GM12878 (cell line): ENCODE measurements at regions not wholly inside any gene's neighbourhood (a gene's known extent, or its start where the extent isn't known, plus 50 kb on each side); places are given as distances from the start of the nearest gene placed in this dataset.

Experiments
- ATF3 ChIP-seq: IDR thresholded peaks from 2 replicates; pipeline ENCODE4 v1.6.1; 2011; ENCODE audit warnings: low read depth, mild to moderate bottlenecking, low read length, moderate library complexity, borderline replicate concordance; ENCODE audit errors: extremely low read depth
- CHD2 ChIP-seq: IDR thresholded peaks from 2 replicates; pipeline ENCODE4 v1.6.1; 2011; ENCODE audit warnings: low read depth, low read length, improper control_type of control experiment, borderline replicate concordance
- CREM ChIP-seq: IDR thresholded peaks from 2 replicates; pipeline ENCODE4 v1.6.1; 2014; ENCODE audit warnings: antibody characterized with exemption, low read depth
- CTCF ChIP-seq, 3 experiments: IDR thresholded peaks in 2 of 3; conservative IDR thresholded peaks in 1 of 3; 2 replicates each; pipeline ENCODE4 v1.5.1; 2011; ENCODE audit warnings: low read depth in 3 of 3, low read length in 3 of 3, mild to moderate bottlenecking in 3 of 3, control low read depth in 2 of 3, moderate library complexity in 2 of 3, inconsistent platforms in 1 of 3, mixed read lengths in 1 of 3; ENCODE audit not compliant: control insufficient read depth in 2 of 3, insufficient read depth in 1 of 3; ENCODE audit errors: extremely low read depth in 1 of 3
- EZH2 ChIP-seq: IDR thresholded peaks from 2 replicates; pipeline ENCODE4 v1.6.1; 2012; ENCODE audit warnings: low read depth, mild to moderate bottlenecking, control low read depth, inconsistent platforms, low read length, borderline replicate concordance; ENCODE audit not compliant: control insufficient read depth
- FOXK2 ChIP-seq: fragments of 450-650 bp; IDR thresholded peaks from 2 replicates; pipeline ENCODE4 v1.6.1; 2017; ENCODE audit warnings: mild to moderate bottlenecking, moderate library complexity
- GABPA ChIP-seq: IDR thresholded peaks from 2 replicates; pipeline ENCODE4 v1.6.1; 2014; ENCODE audit warnings: antibody characterized with exemption, low read depth, mild to moderate bottlenecking, inconsistent platforms
- MXI1 ChIP-seq: fragments of 150-350 bp; IDR thresholded peaks from 2 replicates; pipeline ENCODE4 v1.6.1; 2011; ENCODE audit warnings: low read depth, mild to moderate bottlenecking, inconsistent platforms, low read length, improper control_type of control experiment
- POLR2A ChIP-seq: IDR thresholded peaks from 2 replicates; pipeline ENCODE4 v1.6.1; 2011; ENCODE audit warnings: low read depth, mild to moderate bottlenecking, low read length
- SIX5 ChIP-seq: IDR thresholded peaks from 2 replicates; pipeline ENCODE4 v1.6.1; 2011; ENCODE audit warnings: mild to moderate bottlenecking, low read depth, low read length, moderate library complexity; ENCODE audit not compliant: severe bottlenecking
- SKIL ChIP-seq: fragments of 450-650 bp; IDR thresholded peaks from 2 replicates; pipeline ENCODE4 v1.6.1; 2017; ENCODE audit warnings: mild to moderate bottlenecking, low read depth, inconsistent platforms; ENCODE audit not compliant: poor library complexity, severe bottlenecking
- TAF1 ChIP-seq: IDR thresholded peaks from 2 replicates; pipeline ENCODE4 v1.6.1; 2011; ENCODE audit warnings: mild to moderate bottlenecking, low read depth, low read length, borderline replicate concordance
- YBX1 ChIP-seq: fragments of 450-650 bp; IDR thresholded peaks from 2 replicates; pipeline ENCODE4 v1.6.1; 2016; ENCODE audit warnings: antibody characterized with exemption

GRCh38 chr6:8705435-8706020 is 270.2 kb upstream of the SLC35B3 start:
- TF ChIP-seq GABPA (no peak), SIX5 (no peak), CREM (no peak), FOXK2 (no peak), CTCF (IDR thresholded peaks at IDR 0.05 in 2 of 3, conservative IDR thresholded peaks at IDR 0.05 in 1 of 3; ENCODE audit: control insufficient read depth in 2 of 3, extremely low read depth in 1 of 3, insufficient read depth in 1 of 3, low read depth in 3 of 3, low read length in 3 of 3) (no peak), YBX1 (no peak), POLR2A (no peak), ATF3 (no peak), MXI1 (no peak), SKIL (no peak), CHD2 (no peak), EZH2 (no peak), TAF1 (no peak)
